Retina (tissue), 1 donor: ENCODE measurements at regions not wholly inside any gene's neighbourhood (a gene's known extent, or its start where the extent isn't known, plus 50 kb on each side); places are given as distances from the start of the nearest gene placed in this dataset.

Experiments used
- DNase-seq: peaks from one replicate; pipeline ENCODE4 v3.0.0-alpha.2; 2016

- DNase-seq, result no peak
Measured at GRCh38 chr9:12178634-12179033, 514.6 kb upstream of the TYRP1 start.

- DNase-seq, result no peak
Measured at GRCh38 chr9:12182806-12183205, 510.4 kb upstream of the TYRP1 start.

GRCh38 chr9:12183321-12183720, 509.9 kb upstream of the TYRP1 start:
- no peak for DNase-seq

- no peak for DNase-seq
Measured at GRCh38 chr9:12185856-12186255, 507.3 kb upstream of the TYRP1 start.

GRCh38 chr9:12191630-12192029, 501.6 kb upstream of the TYRP1 start:
- DNase-seq, result no peak

GRCh38 chr9:12194731-12195130, 498.5 kb upstream of the TYRP1 start:
- DNase-seq, result no peak

GRCh38 chr9:12195456-12195855, 497.7 kb upstream of the TYRP1 start:
- no peak for DNase-seq

DNA sequence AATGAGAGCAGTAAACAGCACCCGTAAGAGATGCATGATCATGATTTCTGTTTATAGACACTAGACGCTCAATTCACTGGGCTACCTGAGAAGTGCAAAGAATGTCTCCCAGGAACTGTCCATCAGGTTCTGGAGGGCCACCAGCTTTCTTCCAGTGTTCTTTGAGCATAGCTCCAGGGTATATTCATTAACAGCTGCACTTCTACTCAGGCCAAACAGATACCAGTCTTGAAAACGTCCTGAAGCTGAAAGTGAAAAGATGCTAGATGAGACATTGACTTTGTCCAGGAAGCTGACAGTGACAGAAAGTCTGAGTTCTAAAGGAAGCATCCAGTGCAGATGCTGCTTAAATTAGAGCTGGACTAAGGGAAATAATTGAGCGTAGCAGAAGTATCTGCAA, 488.7 kb upstream of the TYRP1 start:
- no peak for DNase-seq

DNA sequence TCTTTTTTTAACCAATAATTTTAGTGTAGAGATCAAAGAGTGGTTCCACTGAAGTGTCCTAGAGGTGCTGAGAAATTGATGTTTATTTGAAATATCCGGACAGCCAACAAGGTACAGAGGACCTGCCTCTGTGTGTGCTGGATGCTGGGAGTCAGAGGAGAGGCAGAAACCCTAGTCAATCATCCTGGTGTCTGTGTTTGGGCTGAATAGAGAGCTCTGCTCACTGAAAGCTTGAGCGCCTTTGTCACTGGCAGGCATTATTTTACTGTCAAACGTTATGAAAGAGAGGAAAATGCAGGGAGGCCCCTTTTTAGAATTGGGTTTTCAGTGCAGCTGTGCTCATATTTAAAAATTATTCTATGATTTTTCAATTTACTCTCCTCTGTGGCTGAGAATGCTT, 480.3 kb upstream of the TYRP1 start:
- no peak for DNase-seq

GRCh38 chr9:12221470-12221869, 471.7 kb upstream of the TYRP1 start:
- no peak for DNase-seq

DNA sequence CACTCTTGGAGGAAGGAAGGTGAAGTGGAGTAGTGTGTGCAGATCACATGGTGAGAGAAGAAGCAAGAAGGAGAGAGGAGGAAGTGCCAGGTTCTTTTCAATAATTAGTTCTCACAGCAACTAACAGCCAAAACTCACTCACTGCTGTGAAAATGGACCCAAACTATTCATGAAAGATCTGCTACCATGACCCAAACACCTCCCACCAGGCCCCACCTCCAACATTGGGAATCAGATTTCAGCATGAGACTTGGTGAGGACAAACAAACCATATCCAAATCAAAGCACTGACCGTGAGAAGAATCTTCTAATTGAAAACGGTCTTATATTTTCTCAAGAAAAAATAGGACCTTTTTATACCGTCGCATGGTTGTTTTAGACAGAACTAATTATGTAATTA, 468.7 kb upstream of the TYRP1 start:
- DNase-seq, result no peak

DNA sequence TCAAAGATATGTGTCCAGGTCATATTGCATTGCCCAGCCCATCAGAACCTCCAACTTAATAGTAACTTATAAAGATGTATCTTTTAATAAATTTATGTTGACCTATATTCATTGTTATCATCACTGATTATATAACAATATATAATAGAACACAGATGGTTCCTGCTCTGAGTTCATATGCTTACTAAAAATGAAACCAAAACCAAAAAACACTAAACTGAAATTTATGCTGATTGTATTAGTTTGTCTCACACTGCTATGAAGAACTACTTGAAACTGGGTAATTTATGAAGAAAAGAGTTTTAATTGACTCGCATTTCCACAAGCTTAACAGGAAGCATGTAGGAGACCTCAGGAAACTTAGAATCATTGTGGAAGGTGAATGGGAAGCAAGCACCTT, 462.5 kb upstream of the TYRP1 start:
- DNase-seq, result no peak

DNA sequence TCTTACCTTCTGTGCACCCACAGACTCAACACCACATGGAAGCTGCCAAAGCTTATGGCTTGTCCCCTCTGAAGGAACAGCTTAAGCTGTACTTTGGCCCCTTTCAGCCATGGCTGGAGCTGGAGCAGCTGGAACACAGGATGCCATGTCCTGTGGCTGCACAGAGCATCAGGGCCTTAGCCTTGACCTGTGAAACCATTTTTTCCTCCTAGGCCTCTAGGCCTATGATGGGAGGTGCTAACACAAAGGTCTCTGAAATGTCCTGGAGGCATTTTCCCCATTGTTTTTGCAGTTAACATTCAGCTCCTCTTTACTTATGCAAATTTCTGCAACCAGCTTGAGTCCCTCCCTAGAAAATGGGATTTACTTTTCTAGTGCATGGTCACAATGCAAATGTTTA, 461.4 kb upstream of the TYRP1 start:
- DNase-seq, result no peak

DNA sequence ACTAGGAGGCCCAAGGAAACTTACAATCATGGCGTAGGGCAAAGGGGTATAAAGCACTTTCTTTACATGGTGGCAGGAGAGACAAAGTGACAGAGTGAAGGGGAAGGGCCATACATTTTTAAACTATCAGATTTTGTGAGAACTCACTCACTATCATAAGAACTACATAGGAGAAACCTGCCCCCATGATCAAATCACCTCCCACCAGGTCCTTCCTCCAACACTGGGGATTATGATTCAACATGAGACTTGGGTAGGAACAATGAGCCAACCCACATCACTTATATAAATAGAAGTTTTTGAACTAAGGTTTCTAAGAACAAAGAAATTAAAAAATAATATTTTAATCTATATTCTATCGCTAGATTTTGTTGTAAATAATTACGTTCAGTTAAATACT, 460.3 kb upstream of the TYRP1 start:
- no peak for DNase-seq

- DNase-seq, result no peak
Measured at GRCh38 chr9:12253941-12254340, 439.2 kb upstream of the TYRP1 start.

GRCh38 chr9:12266758-12267157, 426.4 kb upstream of the TYRP1 start:
- DNase-seq, result no peak

GRCh38 chr9:12271421-12271891, 421.7 kb upstream of the TYRP1 start:
- DNase-seq, result no peak

GRCh38 chr9:12272471-12273120, 420.6 kb upstream of the TYRP1 start:
- no peak for DNase-seq

GRCh38 chr9:12274577-12274976, 418.6 kb upstream of the TYRP1 start:
- DNase-seq, result peak; percentile 23

GRCh38 chr9:12276505-12276904, 416.7 kb upstream of the TYRP1 start:
- peak; percentile 34 for DNase-seq

DNA sequence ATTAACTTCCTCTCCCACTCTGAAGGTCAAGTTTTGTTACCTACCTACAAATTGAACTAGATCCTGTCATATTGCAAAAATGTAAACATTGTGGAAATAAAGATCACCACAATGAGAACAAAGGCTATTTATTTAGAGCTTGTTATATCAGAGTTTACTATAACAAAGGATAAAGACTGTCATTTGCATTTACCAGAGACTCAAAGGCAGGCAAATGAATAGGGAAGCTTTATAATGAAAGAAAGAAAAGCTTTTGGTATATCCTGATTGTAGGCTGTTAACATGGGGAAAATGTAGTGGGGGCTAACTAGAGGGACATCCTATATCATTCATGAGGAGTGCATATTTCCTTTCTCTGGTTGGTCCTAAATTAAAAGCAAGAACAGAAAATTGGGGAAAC, 403.5 kb upstream of the TYRP1 start:
- no peak for DNase-seq

DNA sequence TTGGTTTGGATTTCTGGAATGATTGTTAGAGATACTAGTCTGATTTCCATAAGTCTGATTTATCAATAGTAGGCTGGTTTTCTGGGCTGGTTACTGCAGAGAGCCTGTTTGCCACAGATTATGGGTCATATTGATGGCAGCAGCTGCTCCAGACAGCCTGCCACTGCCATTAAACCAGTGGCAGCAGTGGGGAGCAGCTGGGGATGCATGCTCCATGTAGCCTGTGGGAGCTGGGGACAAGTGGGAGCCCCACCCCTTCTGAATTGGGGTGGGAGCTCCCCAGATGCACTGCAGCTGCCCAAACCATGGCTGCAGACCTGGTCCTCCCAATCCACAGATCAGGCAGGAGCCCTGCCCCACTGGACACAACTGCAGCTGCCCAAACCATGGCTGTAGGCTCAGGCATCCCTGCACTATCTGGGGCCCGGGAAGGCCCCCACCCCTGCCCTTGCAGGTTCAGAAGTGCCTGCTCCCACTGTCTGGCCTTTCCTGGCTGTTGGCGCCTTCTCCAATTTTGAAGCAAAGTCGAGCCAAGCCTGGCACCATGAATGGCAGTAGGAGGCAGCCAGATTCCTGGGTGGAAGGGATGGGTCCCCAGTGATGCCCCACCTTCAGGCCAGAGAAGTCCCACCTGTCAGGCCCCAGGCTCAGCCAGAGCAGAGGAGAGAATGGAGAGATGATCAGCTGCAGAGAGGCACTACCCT, 402.9 kb upstream of the TYRP1 start:
- no peak for DNase-seq

GRCh38 chr9:12305211-12305610, 388.0 kb upstream of the TYRP1 start:
- DNase-seq, result no peak

DNA sequence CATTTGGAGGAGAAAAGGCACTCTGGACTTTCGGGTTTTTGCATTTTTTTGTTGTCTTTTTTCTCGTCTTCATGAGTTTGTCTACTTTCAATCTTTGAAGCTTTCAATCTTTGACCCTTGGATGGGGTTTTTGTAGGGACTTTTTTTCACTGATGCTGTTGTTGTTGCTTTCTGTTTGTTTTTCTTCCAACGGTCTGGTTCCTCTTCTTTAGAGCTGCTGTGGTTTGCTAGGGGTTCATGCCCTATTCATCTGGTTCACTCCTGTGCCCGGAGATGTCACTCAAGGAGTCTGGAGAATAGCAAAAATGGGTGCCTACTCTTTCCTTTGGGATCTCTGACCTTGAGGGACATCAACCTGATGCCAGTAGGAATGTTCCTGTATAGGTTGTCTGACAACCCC, 378.6 kb upstream of the TYRP1 start:
- no peak for DNase-seq
